Endothelial cell of umbilical vein (primary cell): ENCODE measurements at regions not wholly inside any gene's neighbourhood (a gene's known extent, or its start where the extent isn't known, plus 50 kb on each side); places are given as distances from the start of the nearest gene placed in this dataset.

Source experiments
- BruUV-seq: library from RNA; stranded (reverse); fragments of 400-500 nt; replicated peaks from 2 replicates; lab custom pipeline; 2021; lab: Mats Ljungman, UMichigan
- CTCF ChIA-PET: fragments of 300-600, 350-600 bp; sonication (Branson Sonifier 250); formaldehyde crosslinking; loops from one replicate; lab custom pipeline; 2021; ENCODE audit warnings: antibody characterized with exemption, inconsistent platforms; lab: Charles Lee
- POLR2A ChIA-PET: fragments of 300-600, 350-600 bp; sonication (Branson Sonifier 250); formaldehyde crosslinking; loops from one replicate; lab custom pipeline; 2021; ENCODE audit warnings: antibody characterized with exemption, inconsistent platforms; lab: Charles Lee
- DNase-seq: peaks from one replicate; pipeline ENCODE4 v3.0.0-alpha.2; 2011; ENCODE audit warnings: low read depth, low spot score
- FAIRE-seq: peaks from 2 replicates; lab custom pipeline; 2011; peaks lifted over from hg19 to GRCh38; lab: Jason Lieb, UNC
- H2AFZ ChIP-seq: 2 replicates; pipeline ENCODE4 v1.6.0; 2012; ENCODE audit warnings: low read depth, low read length, control low read depth, inconsistent platforms
- H3K27ac ChIP-seq: 2 replicates; pipeline ENCODE4 v1.5.1; 2011; ENCODE audit warnings: low read depth, mild to moderate bottlenecking, control low read depth, low read length, moderate library complexity; ENCODE audit not compliant: insufficient read depth
- H3K27me3 ChIP-seq, 2 experiments: 2 replicates each; pipeline versions ENCODE4 v1.6.0 to v1.6.1; 2011; ENCODE audit warnings: low read length in 2 of 2, mixed read lengths in 1 of 2; ENCODE audit not compliant: control insufficient read depth in 2 of 2, insufficient read depth in 2 of 2
- H3K36me3 ChIP-seq, 2 experiments: 2 replicates in 1 of 2; 3 replicates in 1 of 2; pipeline ENCODE4 v1.5.1; 2011; ENCODE audit warnings: low read length in 2 of 2, mild to moderate bottlenecking in 1 of 2, moderate library complexity in 1 of 2; ENCODE audit not compliant: control insufficient read depth in 2 of 2, insufficient read depth in 2 of 2; ENCODE audit errors: extremely low read depth in 1 of 2
- H3K4me1 ChIP-seq: 3 replicates; pipeline ENCODE4 v1.5.1; 2011; ENCODE audit warnings: mild to moderate bottlenecking, low read length; ENCODE audit not compliant: control insufficient read depth, insufficient read depth; ENCODE audit errors: extremely low read depth
- H3K4me2 ChIP-seq: 2 replicates; pipeline ENCODE4 v1.6.1; 2011; ENCODE audit warnings: low read length, control low read depth, mixed read lengths; ENCODE audit not compliant: insufficient read depth
- H3K4me3 ChIP-seq, 3 experiments: fragments of 200-600 bp in 1 of 3; sonication (generic), shearing (Covaris generic) in 1 of 3; replicated peaks in 1 of 3; 2 replicates each; pipeline ENCODE4 v1.5.1; 2011 to 2016; ENCODE audit warnings: control low read depth in 3 of 3, low read length in 3 of 3, mild to moderate bottlenecking in 2 of 3, inconsistent platforms in 1 of 3, low read depth in 1 of 3, moderate library complexity in 1 of 3; ENCODE audit not compliant: insufficient read depth in 1 of 3
- H3K79me2 ChIP-seq: 2 replicates; pipeline ENCODE4 v1.6.0; 2012; ENCODE audit warnings: low read length, inconsistent platforms; ENCODE audit not compliant: control insufficient read depth, insufficient read depth
- H3K9ac ChIP-seq: replicated peaks from 2 replicates; pipeline ENCODE3; 2011; ENCODE audit warnings: low read length, control low read depth; ENCODE audit not compliant: insufficient read depth; ENCODE audit errors: extremely low read depth
- H3K9me1 ChIP-seq: replicated peaks from 3 replicates; pipeline ENCODE4 v1.6.0; 2011; ENCODE audit warnings: mild to moderate bottlenecking, low read length; ENCODE audit not compliant: control insufficient read depth, insufficient read depth; ENCODE audit errors: extremely low read depth
- H3K9me3 ChIP-seq: replicated peaks from 2 replicates; pipeline ENCODE4 v1.5.1; 2012; ENCODE audit warnings: low read length, inconsistent platforms; ENCODE audit not compliant: control insufficient read depth, insufficient read depth
- H4K20me1 ChIP-seq: replicated peaks from 2 replicates; pipeline ENCODE3; 2011; ENCODE audit warnings: mild to moderate bottlenecking, low read length; ENCODE audit not compliant: control insufficient read depth, insufficient read depth; ENCODE audit errors: extremely low read depth
- EZH2 ChIP-seq: IDR thresholded peaks from 2 replicates; pipeline ENCODE4 v1.6.1; 2012; ENCODE audit warnings: borderline replicate concordance, low read depth, mild to moderate bottlenecking, moderate library complexity, low read length, inconsistent platforms; ENCODE audit not compliant: severe bottlenecking
- FOS ChIP-seq: IDR thresholded peaks from 2 replicates; pipeline ENCODE4 v1.6.1; 2011; ENCODE audit warnings: mild to moderate bottlenecking, low read length, moderate library complexity, borderline replicate concordance; ENCODE audit not compliant: insufficient read depth
- GATA2 ChIP-seq: IDR thresholded peaks from 2 replicates; pipeline ENCODE4 v1.7.0; 2011; ENCODE audit warnings: low read depth, mild to moderate bottlenecking, moderate library complexity, mixed read lengths, low read length; ENCODE audit not compliant: insufficient read length, insufficient read depth
- JUN ChIP-seq: IDR thresholded peaks from 2 replicates; pipeline ENCODE4 v1.6.1; 2011; ENCODE audit warnings: borderline replicate concordance, low read depth; ENCODE audit not compliant: insufficient read length, insufficient read depth
- MYC ChIP-seq: IDR thresholded peaks from one replicate; pipeline ENCODE4 v1.6.1; 2011; ENCODE audit warnings: mild to moderate bottlenecking, low read depth, low read length
- POLR2A ChIP-seq: IDR thresholded peaks from 2 replicates; pipeline ENCODE4 v1.6.1; 2012; ENCODE audit warnings: low read depth, mild to moderate bottlenecking, control low read depth, low read length
- POLR2AphosphoS5 ChIP-seq: IDR thresholded peaks from 2 replicates; pipeline ENCODE4 v1.6.1; 2012; ENCODE audit warnings: low read depth, mild to moderate bottlenecking, control low read depth, low read length, moderate library complexity; ENCODE audit not compliant: insufficient read depth
- dilution Hi-C: fragments of 300-500 bp; cut with MboI; formaldehyde crosslinking; loops from one replicate; pipeline ENCODE4 v1.15.0; 2019; ENCODE audit warnings: low sequenced_read_pairs; ENCODE audit not compliant: extremely low pct_ligation_motif_present
- intact Hi-C: fragments of 100-400 bp; cut with micrococcal nuclease; formaldehyde crosslinking; loops from one replicate; pipeline ENCODE4 v1.10.0; 2022
- TF ChIP-seq, protein P1 (sequence below): IDR thresholded peaks from 2 replicates; pipeline ENCODE4 v1.6.1; 2011; ENCODE audit not compliant: insufficient read depth, insufficient read length
- TF ChIP-seq, protein P2 (sequence below), 2 donors: IDR thresholded peaks; 1 replicate in 1 of 2; 2 replicates in 1 of 2; pipeline ENCODE4 v1.5.1; 2011; ENCODE audit warnings: low read length in 2 of 2, mild to moderate bottlenecking in 2 of 2, moderate library complexity in 2 of 2, control low read depth in 1 of 2, inconsistent platforms in 1 of 2, low read depth in 1 of 2; ENCODE audit not compliant: insufficient read depth in 1 of 2; ENCODE audit errors: extremely low read depth in 1 of 2

DNA sequence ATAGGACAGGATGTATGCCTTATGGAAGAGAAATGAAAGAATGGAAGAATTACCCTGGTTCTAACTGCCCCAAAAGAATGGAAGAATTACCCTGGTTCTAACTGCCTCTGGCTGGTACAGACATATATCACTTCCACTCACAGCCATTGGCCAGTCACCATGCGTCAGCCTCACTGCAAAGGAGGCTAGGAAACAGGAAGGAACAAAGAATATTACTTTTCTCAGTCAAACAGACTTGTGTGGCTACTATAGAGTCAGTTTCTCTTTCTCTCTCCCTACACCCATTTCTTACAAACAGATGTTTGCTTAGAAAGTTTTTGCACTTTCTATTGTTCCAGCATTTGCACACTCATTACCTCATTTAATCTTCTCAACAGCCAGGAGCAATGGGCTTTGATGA lies 1111.1 kb upstream of the KLHL29 start:
- Histone ChIP-seq H3K4me3 (no peak overlapping the region), H4K20me1 (no peaks in the 10 kb centered on the region), H3K4me1 (no peaks in the 10 kb centered on the region), H2AFZ (no peak overlapping the region), H3K27ac (no peak overlapping the region), H3K9ac (no peak overlapping the region), H3K27me3 (no peaks in the 10 kb centered on the region), H3K36me3 (no peaks in the 10 kb centered on the region), H3K9me1 (no peaks in the 10 kb centered on the region), H3K9me3 (peaks cover 1% of the 10 kb centered on the region), H3K4me2 (no peak overlapping the region), H3K79me2 (no peaks in the 10 kb centered on the region)
- dilution Hi-C loops, result no loop called here
- FAIRE-seq (no peak), DNase-seq (no peak)
- BruUV-seq, result no TSS peak
- POLR2A ChIA-PET, result no interaction called here
- intact Hi-C loops, result no loop called here
- TF ChIP-seq FOS (no peak), GATA2 (no peak), POLR2AphosphoS5 (no peak), POLR2A (no peak), EZH2 (no peak), MYC (no peak), JUN (no peak)
- TF ChIP-seq, protein P1, sequence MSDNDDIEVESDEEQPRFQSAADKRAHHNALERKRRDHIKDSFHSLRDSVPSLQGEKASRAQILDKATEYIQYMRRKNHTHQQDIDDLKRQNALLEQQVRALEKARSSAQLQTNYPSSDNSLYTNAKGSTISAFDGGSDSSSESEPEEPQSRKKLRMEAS, result no peak
- TF ChIP-seq, protein P2, sequence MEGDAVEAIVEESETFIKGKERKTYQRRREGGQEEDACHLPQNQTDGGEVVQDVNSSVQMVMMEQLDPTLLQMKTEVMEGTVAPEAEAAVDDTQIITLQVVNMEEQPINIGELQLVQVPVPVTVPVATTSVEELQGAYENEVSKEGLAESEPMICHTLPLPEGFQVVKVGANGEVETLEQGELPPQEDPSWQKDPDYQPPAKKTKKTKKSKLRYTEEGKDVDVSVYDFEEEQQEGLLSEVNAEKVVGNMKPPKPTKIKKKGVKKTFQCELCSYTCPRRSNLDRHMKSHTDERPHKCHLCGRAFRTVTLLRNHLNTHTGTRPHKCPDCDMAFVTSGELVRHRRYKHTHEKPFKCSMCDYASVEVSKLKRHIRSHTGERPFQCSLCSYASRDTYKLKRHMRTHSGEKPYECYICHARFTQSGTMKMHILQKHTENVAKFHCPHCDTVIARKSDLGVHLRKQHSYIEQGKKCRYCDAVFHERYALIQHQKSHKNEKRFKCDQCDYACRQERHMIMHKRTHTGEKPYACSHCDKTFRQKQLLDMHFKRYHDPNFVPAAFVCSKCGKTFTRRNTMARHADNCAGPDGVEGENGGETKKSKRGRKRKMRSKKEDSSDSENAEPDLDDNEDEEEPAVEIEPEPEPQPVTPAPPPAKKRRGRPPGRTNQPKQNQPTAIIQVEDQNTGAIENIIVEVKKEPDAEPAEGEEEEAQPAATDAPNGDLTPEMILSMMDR (IDR thresholded peaks at IDR 0.05; ENCODE audit: extremely low read depth in 1 of 2, insufficient read depth in 1 of 2, low read depth in 1 of 2, low read length in 2 of 2), result no peak
- CTCF ChIA-PET, result no interaction called here
